ENCODE measurements at regions not wholly inside any gene's neighbourhood (a gene's known extent, or its start where the extent isn't known, plus 50 kb on each side); places are given as distances from the start of the nearest gene placed in this dataset.

DNA sequence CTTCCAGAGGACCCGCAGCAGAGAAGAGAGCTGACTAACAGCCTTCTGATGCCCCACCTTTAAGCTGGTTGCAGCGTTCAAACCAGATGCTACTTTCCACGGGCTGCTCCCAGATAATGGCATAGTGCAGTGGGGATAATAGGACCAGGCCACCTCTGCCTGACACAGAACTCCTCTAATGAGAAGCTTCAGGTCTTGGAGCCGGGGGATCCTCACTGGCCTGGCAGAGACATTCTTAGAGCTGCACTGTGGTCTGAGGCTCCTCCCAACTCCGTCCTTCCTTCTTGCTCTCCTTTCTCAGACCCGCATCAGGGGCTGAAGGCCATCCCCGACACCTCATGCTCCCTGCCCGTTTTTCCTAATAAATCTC is 206.6 kb upstream of the MARCKS start:
- H3K36me3 ChIP-seq (ENCODE audit: control insufficient read depth in 4 of 4, insufficient read depth in 3 of 4, low read depth in 1 of 4, low read length in 3 of 4) = no peaks in the 10 kb centered on the region
- WGBS = 96% methylated on average over 8 of the region's 8 CpGs
- peaks cover 0 to 13% (median 4%) of the 10 kb centered on the region in 4 donors for H3K4me1 ChIP-seq (ENCODE audit: control insufficient read depth in 4 of 4, insufficient read depth in 4 of 4, low read length in 3 of 4)
- H3K4me3 ChIP-seq (ENCODE audit: low read depth in 1 of 3, low read length in 3 of 3) = no peak overlapping the region
- TF ChIP-seq FOXA1 (IDR thresholded peaks at IDR 0.05) = no peak
- no peak for TF ChIP-seq NR2F2 (IDR thresholded peaks at IDR 0.05)
- no peak for TF ChIP-seq FOXA2 (IDR thresholded peaks at IDR 0.05)
- TF ChIP-seq JUND (IDR thresholded peaks at IDR 0.05) = no peak
- TF ChIP-seq, protein P1, sequence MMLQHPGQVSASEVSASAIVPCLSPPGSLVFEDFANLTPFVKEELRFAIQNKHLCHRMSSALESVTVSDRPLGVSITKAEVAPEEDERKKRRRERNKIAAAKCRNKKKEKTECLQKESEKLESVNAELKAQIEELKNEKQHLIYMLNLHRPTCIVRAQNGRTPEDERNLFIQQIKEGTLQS (IDR thresholded peaks at IDR 0.05) = no peak
- no peak for TF ChIP-seq REST (IDR thresholded peaks at IDR 0.05)
- TF ChIP-seq, protein P2, sequence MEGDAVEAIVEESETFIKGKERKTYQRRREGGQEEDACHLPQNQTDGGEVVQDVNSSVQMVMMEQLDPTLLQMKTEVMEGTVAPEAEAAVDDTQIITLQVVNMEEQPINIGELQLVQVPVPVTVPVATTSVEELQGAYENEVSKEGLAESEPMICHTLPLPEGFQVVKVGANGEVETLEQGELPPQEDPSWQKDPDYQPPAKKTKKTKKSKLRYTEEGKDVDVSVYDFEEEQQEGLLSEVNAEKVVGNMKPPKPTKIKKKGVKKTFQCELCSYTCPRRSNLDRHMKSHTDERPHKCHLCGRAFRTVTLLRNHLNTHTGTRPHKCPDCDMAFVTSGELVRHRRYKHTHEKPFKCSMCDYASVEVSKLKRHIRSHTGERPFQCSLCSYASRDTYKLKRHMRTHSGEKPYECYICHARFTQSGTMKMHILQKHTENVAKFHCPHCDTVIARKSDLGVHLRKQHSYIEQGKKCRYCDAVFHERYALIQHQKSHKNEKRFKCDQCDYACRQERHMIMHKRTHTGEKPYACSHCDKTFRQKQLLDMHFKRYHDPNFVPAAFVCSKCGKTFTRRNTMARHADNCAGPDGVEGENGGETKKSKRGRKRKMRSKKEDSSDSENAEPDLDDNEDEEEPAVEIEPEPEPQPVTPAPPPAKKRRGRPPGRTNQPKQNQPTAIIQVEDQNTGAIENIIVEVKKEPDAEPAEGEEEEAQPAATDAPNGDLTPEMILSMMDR (IDR thresholded peaks at IDR 0.05; ENCODE audit: low read depth, low read length, missing input control) = no peak
- TF ChIP-seq, protein P3, sequence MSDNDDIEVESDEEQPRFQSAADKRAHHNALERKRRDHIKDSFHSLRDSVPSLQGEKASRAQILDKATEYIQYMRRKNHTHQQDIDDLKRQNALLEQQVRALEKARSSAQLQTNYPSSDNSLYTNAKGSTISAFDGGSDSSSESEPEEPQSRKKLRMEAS (IDR thresholded peaks at IDR 0.05) = no peak
- no peak for TF ChIP-seq RAD21 (IDR thresholded peaks at IDR 0.05)
- TF ChIP-seq, protein P4, sequence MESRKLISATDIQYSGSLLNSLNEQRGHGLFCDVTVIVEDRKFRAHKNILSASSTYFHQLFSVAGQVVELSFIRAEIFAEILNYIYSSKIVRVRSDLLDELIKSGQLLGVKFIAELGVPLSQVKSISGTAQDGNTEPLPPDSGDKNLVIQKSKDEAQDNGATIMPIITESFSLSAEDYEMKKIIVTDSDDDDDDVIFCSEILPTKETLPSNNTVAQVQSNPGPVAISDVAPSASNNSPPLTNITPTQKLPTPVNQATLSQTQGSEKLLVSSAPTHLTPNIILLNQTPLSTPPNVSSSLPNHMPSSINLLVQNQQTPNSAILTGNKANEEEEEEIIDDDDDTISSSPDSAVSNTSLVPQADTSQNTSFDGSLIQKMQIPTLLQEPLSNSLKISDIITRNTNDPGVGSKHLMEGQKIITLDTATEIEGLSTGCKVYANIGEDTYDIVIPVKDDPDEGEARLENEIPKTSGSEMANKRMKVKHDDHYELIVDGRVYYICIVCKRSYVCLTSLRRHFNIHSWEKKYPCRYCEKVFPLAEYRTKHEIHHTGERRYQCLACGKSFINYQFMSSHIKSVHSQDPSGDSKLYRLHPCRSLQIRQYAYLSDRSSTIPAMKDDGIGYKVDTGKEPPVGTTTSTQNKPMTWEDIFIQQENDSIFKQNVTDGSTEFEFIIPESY (IDR thresholded peaks at IDR 0.05) = no peak
- no peak for DNase-seq (ENCODE audit: low spot score)
- H3K9ac ChIP-seq (ENCODE audit: low read depth in 1 of 2, low read length in 2 of 2) = no peak overlapping the region
- H3K9me3 ChIP-seq (ENCODE audit: control insufficient read depth in 4 of 4, low read length in 3 of 4) = no peaks in the 10 kb centered on the region
- H3K27me3 ChIP-seq (ENCODE audit: control insufficient read depth in 4 of 4, insufficient read depth in 4 of 4, low read length in 3 of 4) = no peaks in the 10 kb centered on the region
- no peak overlapping the region for H3K27ac ChIP-seq (ENCODE audit: low read depth in 1 of 2, low read length in 2 of 2)

GRCh38 chr6:113651120-113651519 is 206.0 kb upstream of the MARCKS start:
- no peak for DNase-seq (ENCODE audit: low spot score)
- H3K27ac ChIP-seq (ENCODE audit: low read depth in 1 of 2, low read length in 2 of 2) = no peak overlapping the region
- H3K9ac ChIP-seq (ENCODE audit: low read depth in 1 of 2, low read length in 2 of 2) = no peak overlapping the region
- WGBS = 79% methylated on average over 4 of the region's 4 CpGs
- H3K4me1 ChIP-seq (ENCODE audit: control insufficient read depth in 4 of 4, insufficient read depth in 4 of 4, low read length in 3 of 4) = peaks cover 0 to 13% (median 4%) of the 10 kb centered on the region in 4 donors
- no peaks in the 10 kb centered on the region for H3K9me3 ChIP-seq (ENCODE audit: control insufficient read depth in 4 of 4, low read length in 3 of 4)
- no peaks in the 10 kb centered on the region for H3K36me3 ChIP-seq (ENCODE audit: control insufficient read depth in 4 of 4, insufficient read depth in 3 of 4, low read depth in 1 of 4, low read length in 3 of 4)
- H3K4me3 ChIP-seq (ENCODE audit: low read depth in 1 of 3, low read length in 3 of 3) = no peak overlapping the region
- TF ChIP-seq FOXA2 (IDR thresholded peaks at IDR 0.05) = no peak
- H3K27me3 ChIP-seq (ENCODE audit: control insufficient read depth in 4 of 4, insufficient read depth in 4 of 4, low read length in 3 of 4) = no peaks in the 10 kb centered on the region

- no peaks in the 10 kb centered on the region for H3K36me3 ChIP-seq (ENCODE audit: control insufficient read depth in 4 of 4, insufficient read depth in 3 of 4, low read depth in 1 of 4, low read length in 3 of 4)
- no peaks in the 10 kb centered on the region for H3K9me3 ChIP-seq (ENCODE audit: control insufficient read depth in 4 of 4, low read length in 3 of 4)
- DNase-seq (ENCODE audit: low spot score) = no peak
- no peak overlapping the region for H3K4me3 ChIP-seq (ENCODE audit: low read depth in 1 of 3, low read length in 3 of 3)
- H3K27ac ChIP-seq (ENCODE audit: low read depth in 1 of 2, low read length in 2 of 2) = no peak overlapping the region
- H3K9ac ChIP-seq (ENCODE audit: low read depth in 1 of 2, low read length in 2 of 2) = no peak overlapping the region
- peaks cover 0 to 13% (median 4%) of the 10 kb centered on the region in 4 donors for H3K4me1 ChIP-seq (ENCODE audit: control insufficient read depth in 4 of 4, insufficient read depth in 4 of 4, low read length in 3 of 4)
- 65% methylated on average over 1 of the region's 1 CpG for WGBS
- H3K27me3 ChIP-seq (ENCODE audit: control insufficient read depth in 4 of 4, insufficient read depth in 4 of 4, low read length in 3 of 4) = no peaks in the 10 kb centered on the region
- no peak for TF ChIP-seq TAF1 (conservative IDR thresholded peaks at IDR 0.05)
- TF ChIP-seq EGR1 (IDR thresholded peaks at IDR 0.05; ENCODE audit: low read depth in 2 of 2) = no peak
- no peak for TF ChIP-seq JUND (IDR thresholded peaks at IDR 0.05)
- TF ChIP-seq, protein P2 (IDR thresholded peaks at IDR 0.05; ENCODE audit: low read depth, low read length, missing input control) = no peak
- no peak for TF ChIP-seq NR2F2 (IDR thresholded peaks at IDR 0.05)
- no peak for TF ChIP-seq GABPA (IDR thresholded peaks at IDR 0.05 in 1 of 2, conservative IDR thresholded peaks at IDR 0.05 in 1 of 2)
- TF ChIP-seq HNF4A (conservative IDR thresholded peaks at IDR 0.05) = no peak
- TF ChIP-seq FOXA1 (IDR thresholded peaks at IDR 0.05) = no peak
- TF ChIP-seq HNF4G (IDR thresholded peaks at IDR 0.05) = no peak
- TF ChIP-seq YY1 (IDR thresholded peaks at IDR 0.05) = no peak
- TF ChIP-seq FOXA2 (IDR thresholded peaks at IDR 0.05) = no peak
- TF ChIP-seq RAD21 (IDR thresholded peaks at IDR 0.05) = no peak
- TF ChIP-seq RXRA (IDR thresholded peaks at IDR 0.05) = no peak
Measured at GRCh38 chr6:113651920-113652319, 205.2 kb upstream of the MARCKS start.
